Epithelial cell of proximal tubule (primary cell): ENCODE measurements at regions not wholly inside any gene's neighbourhood (a gene's known extent, or its start where the extent isn't known, plus 50 kb on each side); places are given as distances from the start of the nearest gene placed in this dataset.

Experiments used
- DNase-seq: peaks from one replicate; pipeline ENCODE4 v3.0.0-alpha.2; 2011; ENCODE audit warnings: low read depth
- H3K4me3 ChIP-seq: 2 replicates; pipeline ENCODE4 v1.5.1; 2011; ENCODE audit warnings: low read depth, mild to moderate bottlenecking, low read length
- CTCF ChIP-seq: conservative IDR thresholded peaks from 2 replicates; pipeline ENCODE4 v1.5.1; 2012; ENCODE audit warnings: low read depth, mild to moderate bottlenecking, low read length

GRCh38 chr1:220322570-220322969, 50.3 kb upstream of the RAB3GAP2 start:
- TF ChIP-seq CTCF, result no peak
- no peak overlapping the region for H3K4me3 ChIP-seq
- DNase-seq, result no peak
